A673 (cell line): ENCODE measurements at regions not wholly inside any gene's neighbourhood (a gene's known extent, or its start where the extent isn't known, plus 50 kb on each side); places are given as distances from the start of the nearest gene placed in this dataset.

ENCODE experiments used
- BruUV-seq: library from RNA; stranded (reverse); fragments of 400-500 nt; replicated peaks from 2 replicates; lab custom pipeline; 2021; lab: Mats Ljungman, UMichigan
- CTCF ChIA-PET: fragments of 300-600 bp; sonication (Branson Sonifier 250); formaldehyde crosslinking; loops from one replicate; lab custom pipeline; 2022; ENCODE audit warnings: antibody characterized with exemption; lab: Charles Lee
- POLR2A ChIA-PET: fragments of 300-600 bp; sonication (Branson Sonifier 250); formaldehyde crosslinking; loops from one replicate; lab custom pipeline; 2022; ENCODE audit warnings: antibody characterized with exemption; ENCODE audit not compliant: low non-redundant PET; lab: Charles Lee
- DNase-seq: peaks from one replicate; pipeline ENCODE4 v3.0.0-alpha.2; 2015; ENCODE audit warnings: low spot score
- H3K27ac ChIP-seq: fragments of 200-600 bp; sonication (generic); 2 replicates; pipeline ENCODE4 v1.5.1; 2016; ENCODE audit warnings: mixed run types, low read depth, mild to moderate bottlenecking, mixed read lengths, antibody characterized with exemption, low read length; ENCODE audit not compliant: poor library complexity, severe bottlenecking
- H3K27me3 ChIP-seq: fragments of 200-600 bp; sonication (generic); replicated peaks from 2 replicates; pipeline ENCODE4 v1.6.1; 2017; ENCODE audit warnings: mixed run types, low read depth, mild to moderate bottlenecking, mixed read lengths, antibody characterized with exemption, low read length; ENCODE audit not compliant: insufficient read depth, poor library complexity
- H3K36me3 ChIP-seq: fragments of 200-600 bp; sonication (generic); 2 replicates; pipeline ENCODE4 v1.6.1; 2016; ENCODE audit warnings: mixed run types, mild to moderate bottlenecking, mixed read lengths, antibody characterized with exemption, low read length; ENCODE audit not compliant: insufficient read depth, poor library complexity, severe bottlenecking
- H3K4me1 ChIP-seq: fragments of 200-600 bp; sonication (generic); 2 replicates; pipeline ENCODE4 v1.6.1; 2017; ENCODE audit warnings: mixed run types, mild to moderate bottlenecking, mixed read lengths, antibody characterized with exemption, low read length; ENCODE audit not compliant: insufficient read depth, poor library complexity, severe bottlenecking
- H3K4me3 ChIP-seq: fragments of 200-600 bp; sonication (generic); 2 replicates; pipeline ENCODE4 v1.5.1; 2016; ENCODE audit warnings: low read depth, mixed run types, mild to moderate bottlenecking, mixed read lengths, low read length; ENCODE audit not compliant: poor library complexity, severe bottlenecking
- H3K9me3 ChIP-seq: fragments of 200-600 bp; sonication (generic); 2 replicates; pipeline ENCODE4 v1.6.1; 2016; ENCODE audit warnings: mixed run types, low read depth, mild to moderate bottlenecking, mixed read lengths, antibody characterized with exemption, low read length; ENCODE audit not compliant: poor library complexity, severe bottlenecking
- EZH2 ChIP-seq: fragments of 200-600 bp; sonication (generic); IDR thresholded peaks from 2 replicates; pipeline ENCODE4 v1.6.1; 2017; ENCODE audit warnings: borderline replicate concordance, low read depth, mild to moderate bottlenecking, mixed read lengths, antibody characterized with exemption, low read length; ENCODE audit not compliant: poor library complexity, severe bottlenecking
- intact Hi-C: fragments of 100-400 bp; cut with micrococcal nuclease; formaldehyde crosslinking; loops from one replicate; pipeline ENCODE4 v1.10.0; 2022; ENCODE audit not compliant: unreplicated experiment
- TF ChIP-seq, protein P1 (sequence below): fragments of 300-800, 200-600 bp; sonication (generic); conservative IDR thresholded peaks from 2 replicates; pipeline ENCODE4 v1.5.1; 2017; ENCODE audit warnings: low read depth, mild to moderate bottlenecking, antibody characterized with exemption, low read length, moderate library complexity, mixed read lengths

- H3K36me3 ChIP-seq = no peaks in the 10 kb centered on the region
- ChIA-PET POLR2A (no interaction called here), CTCF (no interaction called here)
These were observed 217.3 kb downstream of the MID1IP1 start for GRCh38 chrX:39018541-39018940.

DNA sequence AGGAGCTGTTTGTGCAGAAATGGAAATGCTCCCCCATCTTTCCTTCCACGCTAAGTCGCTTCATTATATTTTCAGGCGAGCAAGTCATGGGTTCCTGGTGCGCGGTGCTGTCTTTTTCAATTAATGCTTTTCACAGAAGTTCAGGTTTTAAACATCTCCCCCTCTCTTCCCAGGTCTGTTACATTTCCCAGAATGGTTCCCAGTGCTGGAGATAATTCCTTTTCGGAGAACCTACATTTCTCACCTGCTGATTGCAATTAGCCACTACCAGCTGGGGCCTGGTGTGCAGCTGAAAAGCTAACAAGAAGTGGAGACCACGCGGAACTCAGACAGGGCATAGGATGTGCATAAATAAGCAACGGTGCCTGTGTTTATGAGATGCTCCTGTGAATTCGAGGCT lies 217.8 kb downstream of the MID1IP1 start:
- POLR2A ChIA-PET = no interaction called here

More at GRCh38 chrX:39018541-39018940, 217.3 kb downstream of the MID1IP1 start:
- TF ChIP-seq, protein P1, sequence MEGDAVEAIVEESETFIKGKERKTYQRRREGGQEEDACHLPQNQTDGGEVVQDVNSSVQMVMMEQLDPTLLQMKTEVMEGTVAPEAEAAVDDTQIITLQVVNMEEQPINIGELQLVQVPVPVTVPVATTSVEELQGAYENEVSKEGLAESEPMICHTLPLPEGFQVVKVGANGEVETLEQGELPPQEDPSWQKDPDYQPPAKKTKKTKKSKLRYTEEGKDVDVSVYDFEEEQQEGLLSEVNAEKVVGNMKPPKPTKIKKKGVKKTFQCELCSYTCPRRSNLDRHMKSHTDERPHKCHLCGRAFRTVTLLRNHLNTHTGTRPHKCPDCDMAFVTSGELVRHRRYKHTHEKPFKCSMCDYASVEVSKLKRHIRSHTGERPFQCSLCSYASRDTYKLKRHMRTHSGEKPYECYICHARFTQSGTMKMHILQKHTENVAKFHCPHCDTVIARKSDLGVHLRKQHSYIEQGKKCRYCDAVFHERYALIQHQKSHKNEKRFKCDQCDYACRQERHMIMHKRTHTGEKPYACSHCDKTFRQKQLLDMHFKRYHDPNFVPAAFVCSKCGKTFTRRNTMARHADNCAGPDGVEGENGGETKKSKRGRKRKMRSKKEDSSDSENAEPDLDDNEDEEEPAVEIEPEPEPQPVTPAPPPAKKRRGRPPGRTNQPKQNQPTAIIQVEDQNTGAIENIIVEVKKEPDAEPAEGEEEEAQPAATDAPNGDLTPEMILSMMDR = no peak
- no peak for TF ChIP-seq EZH2
- no TSS peak for BruUV-seq
- intact Hi-C loops = no loop called here
- Histone ChIP-seq H3K9me3 (no peaks in the 10 kb centered on the region), H3K4me1 (no peaks in the 10 kb centered on the region), H3K27ac (no peak overlapping the region), H3K27me3 (peaks cover 2% of the 10 kb centered on the region), H3K4me3 (no peak overlapping the region)
- no peak for DNase-seq

GRCh38 chrX:39020051-39020669 lies 218.9 kb downstream of the MID1IP1 start:
- Histone ChIP-seq H3K9me3 (no peaks in the 10 kb centered on the region), H3K4me3 (no peak overlapping the region), H3K4me1 (no peaks in the 10 kb centered on the region), H3K27ac (no peak overlapping the region), H3K27me3 (peaks cover 2% of the 10 kb centered on the region), H3K36me3 (no peaks in the 10 kb centered on the region)
- DNase-seq = no peak
- TF ChIP-seq, protein P1 = no peak
- TF ChIP-seq EZH2 = no peak
- CTCF ChIA-PET = no interaction called here
- no TSS peak for BruUV-seq
- POLR2A ChIA-PET = interaction anchor here (0.5 kb wide), 1 partner anchor 286 kb away, joined by 3 read pairs; no protein-coding TSS in a partner anchor
- intact Hi-C loops = no loop called here

More for the DNA sequence above, 217.8 kb downstream of the MID1IP1 start:
- Histone ChIP-seq H3K9me3 (no peaks in the 10 kb centered on the region), H3K36me3 (no peaks in the 10 kb centered on the region), H3K27me3 (peaks cover 2% of the 10 kb centered on the region), H3K27ac (no peak overlapping the region), H3K4me3 (no peak overlapping the region), H3K4me1 (no peaks in the 10 kb centered on the region)
- DNase-seq = no peak
- CTCF ChIA-PET = no interaction called here
- BruUV-seq = no TSS peak
- TF ChIP-seq EZH2 = no peak
- TF ChIP-seq, protein P1 = no peak
- intact Hi-C loops = no loop called here
